AG08395 (cell line): ENCODE measurements at regions not wholly inside any gene's neighbourhood (a gene's known extent, or its start where the extent isn't known, plus 50 kb on each side); places are given as distances from the start of the nearest gene placed in this dataset.

Source experiments
- DNase-seq: peaks from one replicate; pipeline ENCODE4 v3.0.0; 2012; ENCODE audit warnings: mixed read lengths, low spot score

- peak; percentile 1 for DNase-seq
Observed at GRCh38 chr5:29811914-29812679, 1381.4 kb upstream of the CDH6 start.

- DNase-seq = no peak
Observed at GRCh38 chr5:29805804-29806203, 1387.7 kb upstream of the CDH6 start.

- DNase-seq = no peak
Observed at GRCh38 chr5:29800752-29801151, 1392.7 kb upstream of the CDH6 start.

GRCh38 chr5:29796013-29796412 lies 1397.5 kb upstream of the CDH6 start:
- no peak for DNase-seq

GRCh38 chr5:29795096-29795652 lies 1398.3 kb upstream of the CDH6 start:
- DNase-seq = no peak

GRCh38 chr5:29794141-29794787 lies 1399.2 kb upstream of the CDH6 start:
- DNase-seq = no peak

GRCh38 chr5:29790281-29790680 lies 1403.2 kb upstream of the CDH6 start:
- no peak for DNase-seq

GRCh38 chr5:29780401-29780800 lies 1413.1 kb upstream of the CDH6 start:
- no peak for DNase-seq

- no peak for DNase-seq
Observed at GRCh38 chr5:29779141-29779540, 1414.3 kb upstream of the CDH6 start.

- DNase-seq = no peak
Observed at GRCh38 chr5:29777373-29777772, 1416.1 kb upstream of the CDH6 start.

- DNase-seq = no peak
Observed at GRCh38 chr5:29770936-29771335, 1422.5 kb upstream of the CDH6 start.

- no peak for DNase-seq
Observed at GRCh38 chr5:29769474-29769873, 1424.0 kb upstream of the CDH6 start.

GRCh38 chr5:29758986-29759421 lies 1434.5 kb upstream of the CDH6 start:
- DNase-seq = no peak

- DNase-seq = no peak
Observed at GRCh38 chr5:29750453-29750852, 1443.0 kb upstream of the CDH6 start.

- no peak for DNase-seq
Observed at GRCh38 chr5:29744618-29745017, 1448.9 kb upstream of the CDH6 start.

- no peak for DNase-seq
Observed at GRCh38 chr5:29720954-29721353, 1472.5 kb upstream of the CDH6 start.

- no peak for DNase-seq
Observed at GRCh38 chr5:29719171-29719570, 1474.3 kb upstream of the CDH6 start.

- no peak for DNase-seq
Observed at GRCh38 chr5:29715167-29715566, 1478.3 kb upstream of the CDH6 start.

- no peak for DNase-seq
Observed at GRCh38 chr5:29702875-29703274, 1490.6 kb upstream of the CDH6 start.

- DNase-seq = no peak
Observed at GRCh38 chr5:29701600-29701999, 1491.9 kb upstream of the CDH6 start.

GRCh38 chr5:29697785-29698414 lies 1495.6 kb upstream of the CDH6 start:
- DNase-seq = no peak

- DNase-seq = no peak
Observed at GRCh38 chr5:29697278-29697677, 1496.2 kb upstream of the CDH6 start.

- DNase-seq = no peak
Observed at GRCh38 chr5:29672678-29673077, 1520.8 kb upstream of the CDH6 start.
